ENCODE measurements at regions not wholly inside any gene's neighbourhood (a gene's known extent, or its start where the extent isn't known, plus 50 kb on each side); places are given as distances from the start of the nearest gene placed in this dataset.
"Not testable (repeated sequence)": the region's sequence is repeated elsewhere in the genome, so short reads cannot be mapped to it uniquely, and the experiment has no call there.

GRCh38 chr10:9244864-9245263 is 1190.4 kb downstream of the GATA3 start:
- no peak overlapping the region for H3K27ac ChIP-seq (ENCODE audit: insufficient read depth, low read length, poor library complexity, severe bottlenecking)
- Mint-ChIP-seq H3K9me3 (peaks cover 0 to 4% (median 0%) of the 10 kb centered on the region in 7 donors), H3K27me3 (peaks cover 40% of the 10 kb centered on the region), H3K4me1 (no peaks in the 10 kb centered on the region), H3K4me3 (no peak overlapping the region), H3K36me3 (no peaks in the 10 kb centered on the region), H3K27ac (no peak overlapping the region)
- no peaks in the 10 kb centered on the region for H3K36me3 ChIP-seq (ENCODE audit: control insufficient read depth, insufficient read depth, low read length)
- H3K4me1 ChIP-seq (ENCODE audit: control insufficient read depth, insufficient read depth, low read length, poor library complexity, severe bottlenecking): no peaks in the 10 kb centered on the region
- DNase-seq: no peak
- H3K27me3 ChIP-seq (ENCODE audit: control insufficient read depth, insufficient read depth, low read length): peaks cover 10% of the 10 kb centered on the region
- no peak overlapping the region for H3K4me3 ChIP-seq (ENCODE audit: low read depth, low read length)
- ATAC-seq (ENCODE audit: low read depth in 2 of 2): no peak
- no peaks in the 10 kb centered on the region for H3K9me3 ChIP-seq (ENCODE audit: control insufficient read depth in 2 of 2, low read length in 2 of 2)

- H3K36me3 Mint-ChIP-seq: no peaks in the 10 kb centered on the region
- H3K27me3 Mint-ChIP-seq: peaks cover 42% of the 10 kb centered on the region
- H3K9me3 Mint-ChIP-seq: peaks cover 0 to 1% (median 0%) of the 10 kb centered on the region in 7 donors
- H3K4me1 ChIP-seq (ENCODE audit: control insufficient read depth, insufficient read depth, low read length, poor library complexity, severe bottlenecking): no peaks in the 10 kb centered on the region
- ATAC-seq (ENCODE audit: low read depth in 2 of 2) (no peak), DNase-seq (no peak)
- H3K4me1 Mint-ChIP-seq: no peaks in the 10 kb centered on the region
- no peaks in the 10 kb centered on the region for H3K36me3 ChIP-seq (ENCODE audit: control insufficient read depth, insufficient read depth, low read length)
- no peak overlapping the region for H3K4me3 ChIP-seq (ENCODE audit: low read depth, low read length)
- no peak overlapping the region for H3K27ac ChIP-seq (ENCODE audit: insufficient read depth, low read length, poor library complexity, severe bottlenecking)
- no peak overlapping the region for H3K4me3 Mint-ChIP-seq
- no peak overlapping the region for H3K27ac Mint-ChIP-seq
- H3K27me3 ChIP-seq (ENCODE audit: control insufficient read depth, insufficient read depth, low read length): peaks cover 7% of the 10 kb centered on the region
- no peaks in the 10 kb centered on the region for H3K9me3 ChIP-seq (ENCODE audit: control insufficient read depth in 2 of 2, low read length in 2 of 2)
Measured at GRCh38 chr10:9253121-9253520, 1198.6 kb downstream of the GATA3 start.

GRCh38 chr10:9254353-9254752 is 1199.9 kb downstream of the GATA3 start:
- ATAC-seq (ENCODE audit: low read depth in 2 of 2): no peak
- no peaks in the 10 kb centered on the region for H3K36me3 Mint-ChIP-seq
- H3K4me1 Mint-ChIP-seq: no peaks in the 10 kb centered on the region

GRCh38 chr10:9260690-9261089 is 1206.2 kb downstream of the GATA3 start:
- H3K9me3 ChIP-seq (ENCODE audit: control insufficient read depth in 2 of 2, low read length in 2 of 2): no peaks in the 10 kb centered on the region
- DNase-seq: no peak
- Mint-ChIP-seq H3K36me3 (no peaks in the 10 kb centered on the region), H3K9me3 (no peaks in the 10 kb centered on the region), H3K27me3 (peaks cover 54% of the 10 kb centered on the region), H3K4me1 (no peaks in the 10 kb centered on the region), H3K4me3 (no peak overlapping the region), H3K27ac (no peak overlapping the region)
- H3K4me3 ChIP-seq (ENCODE audit: low read depth, low read length): no peak overlapping the region
- H3K36me3 ChIP-seq (ENCODE audit: control insufficient read depth, insufficient read depth, low read length): no peaks in the 10 kb centered on the region
- peaks cover 8% of the 10 kb centered on the region for H3K27me3 ChIP-seq (ENCODE audit: control insufficient read depth, insufficient read depth, low read length)
- H3K4me1 ChIP-seq (ENCODE audit: control insufficient read depth, insufficient read depth, low read length, poor library complexity, severe bottlenecking): no peaks in the 10 kb centered on the region
- no peak overlapping the region for H3K27ac ChIP-seq (ENCODE audit: insufficient read depth, low read length, poor library complexity, severe bottlenecking)
- no peak for ATAC-seq (ENCODE audit: low read depth in 2 of 2)

More at GRCh38 chr10:9254353-9254752, 1199.9 kb downstream of the GATA3 start:
- H3K27me3 Mint-ChIP-seq: peaks cover 36% of the 10 kb centered on the region
- DNase-seq: no peak
- Histone ChIP-seq H3K36me3 (ENCODE audit: control insufficient read depth, insufficient read depth, low read length) (no peaks in the 10 kb centered on the region), H3K27me3 (ENCODE audit: control insufficient read depth, insufficient read depth, low read length) (peaks cover 7% of the 10 kb centered on the region), H3K9me3 (ENCODE audit: control insufficient read depth in 2 of 2, low read length in 2 of 2) (no peaks in the 10 kb centered on the region), H3K4me1 (ENCODE audit: control insufficient read depth, insufficient read depth, low read length, poor library complexity, severe bottlenecking) (no peaks in the 10 kb centered on the region), H3K27ac (ENCODE audit: insufficient read depth, low read length, poor library complexity, severe bottlenecking) (no peak overlapping the region), H3K4me3 (ENCODE audit: low read depth, low read length) (no peak overlapping the region)
- H3K9me3 Mint-ChIP-seq: no peaks in the 10 kb centered on the region
- no peak overlapping the region for H3K4me3 Mint-ChIP-seq
- no peak overlapping the region for H3K27ac Mint-ChIP-seq

- Histone ChIP-seq H3K27ac (ENCODE audit: insufficient read depth, low read length, poor library complexity, severe bottlenecking) (no peak overlapping the region), H3K9me3 (ENCODE audit: control insufficient read depth in 2 of 2, low read length in 2 of 2) (no peaks in the 10 kb centered on the region), H3K4me1 (ENCODE audit: control insufficient read depth, insufficient read depth, low read length, poor library complexity, severe bottlenecking) (no peaks in the 10 kb centered on the region), H3K36me3 (ENCODE audit: control insufficient read depth, insufficient read depth, low read length) (no peaks in the 10 kb centered on the region), H3K4me3 (ENCODE audit: low read depth, low read length) (no peak overlapping the region), H3K27me3 (ENCODE audit: control insufficient read depth, insufficient read depth, low read length) (peaks cover 6% of the 10 kb centered on the region)
- H3K27ac Mint-ChIP-seq: no peak overlapping the region
- no peak overlapping the region for H3K4me3 Mint-ChIP-seq
- H3K4me1 Mint-ChIP-seq: no peaks in the 10 kb centered on the region
- ATAC-seq (ENCODE audit: low read depth in 2 of 2) (no peak), DNase-seq (no peak)
- H3K36me3 Mint-ChIP-seq: no peaks in the 10 kb centered on the region
- no peaks in the 10 kb centered on the region for H3K9me3 Mint-ChIP-seq
- H3K27me3 Mint-ChIP-seq: peaks cover 43% of the 10 kb centered on the region
Measured at GRCh38 chr10:9262770-9263169, 1208.3 kb downstream of the GATA3 start.

GRCh38 chr10:9268176-9268575 is 1213.7 kb downstream of the GATA3 start:
- Histone ChIP-seq H3K36me3 (ENCODE audit: control insufficient read depth, insufficient read depth, low read length) (no peaks in the 10 kb centered on the region), H3K9me3 (ENCODE audit: control insufficient read depth in 2 of 2, low read length in 2 of 2) (no peaks in the 10 kb centered on the region), H3K4me1 (ENCODE audit: control insufficient read depth, insufficient read depth, low read length, poor library complexity, severe bottlenecking) (no peaks in the 10 kb centered on the region), H3K4me3 (ENCODE audit: low read depth, low read length) (no peak overlapping the region), H3K27ac (ENCODE audit: insufficient read depth, low read length, poor library complexity, severe bottlenecking) (no peak overlapping the region), H3K27me3 (ENCODE audit: control insufficient read depth, insufficient read depth, low read length) (peaks cover 13% of the 10 kb centered on the region)
- peaks cover 0 to 1% (median 0%) of the 10 kb centered on the region in 7 donors for H3K9me3 Mint-ChIP-seq
- no peak overlapping the region for H3K27ac Mint-ChIP-seq
- H3K4me1 Mint-ChIP-seq: no peaks in the 10 kb centered on the region
- H3K4me3 Mint-ChIP-seq: no peak overlapping the region
- ATAC-seq (ENCODE audit: low read depth in 2 of 2) (no peak), DNase-seq (no peak)
- no peaks in the 10 kb centered on the region for H3K36me3 Mint-ChIP-seq
- H3K27me3 Mint-ChIP-seq: peaks cover 20% of the 10 kb centered on the region

- H3K27ac Mint-ChIP-seq; DNase-seq; H3K4me1 ChIP-seq (ENCODE audit: control insufficient read depth, insufficient read depth, low read length, poor library complexity, severe bottlenecking); H3K9me3 Mint-ChIP-seq; H3K27me3 ChIP-seq (ENCODE audit: control insufficient read depth, insufficient read depth, low read length); H3K4me3 Mint-ChIP-seq; H3K4me1 Mint-ChIP-seq; H3K27ac ChIP-seq (ENCODE audit: insufficient read depth, low read length, poor library complexity, severe bottlenecking); H3K36me3 ChIP-seq (ENCODE audit: control insufficient read depth, insufficient read depth, low read length); H3K9me3 ChIP-seq (ENCODE audit: control insufficient read depth in 2 of 2, low read length in 2 of 2); H3K4me3 ChIP-seq (ENCODE audit: low read depth, low read length); H3K36me3 Mint-ChIP-seq; ATAC-seq (ENCODE audit: low read depth in 2 of 2): not testable (repeated sequence)
- peaks cover 13% of the 10 kb centered on the region for H3K27me3 Mint-ChIP-seq
Measured at GRCh38 chr10:9273126-9273833, 1218.8 kb downstream of the GATA3 start.

GRCh38 chr10:9274206-9274755 is 1219.8 kb downstream of the GATA3 start:
- Histone ChIP-seq H3K27ac (ENCODE audit: insufficient read depth, low read length, poor library complexity, severe bottlenecking) (no peak overlapping the region), H3K27me3 (ENCODE audit: control insufficient read depth, insufficient read depth, low read length) (peaks cover 3% of the 10 kb centered on the region), H3K4me1 (ENCODE audit: control insufficient read depth, insufficient read depth, low read length, poor library complexity, severe bottlenecking) (no peaks in the 10 kb centered on the region), H3K9me3 (ENCODE audit: control insufficient read depth in 2 of 2, low read length in 2 of 2) (no peaks in the 10 kb centered on the region), H3K36me3 (ENCODE audit: control insufficient read depth, insufficient read depth, low read length) (no peaks in the 10 kb centered on the region), H3K4me3 (ENCODE audit: low read depth, low read length) (no peak overlapping the region)
- no peak overlapping the region for H3K27ac Mint-ChIP-seq
- peaks cover 5% of the 10 kb centered on the region for H3K27me3 Mint-ChIP-seq
- H3K9me3 Mint-ChIP-seq: peaks cover 0 to 1% (median 0%) of the 10 kb centered on the region in 7 donors
- no peaks in the 10 kb centered on the region for H3K4me1 Mint-ChIP-seq
- DNase-seq: peak in 1 of 3 donors; percentile 7
- no peak overlapping the region for H3K4me3 Mint-ChIP-seq
- no peak for ATAC-seq (ENCODE audit: low read depth in 2 of 2)
- no peaks in the 10 kb centered on the region for H3K36me3 Mint-ChIP-seq
